Activated naive CD8-positive, alpha-beta T cell treated with anti-CD3 and anti-CD28 coated beads, Interleukin-2, amount 50 U/mL, for 24 hours (primary cell): ENCODE measurements at regions not wholly inside any gene's neighbourhood (a gene's known extent, or its start where the extent isn't known, plus 50 kb on each side); places are given as distances from the start of the nearest gene placed in this dataset.
"Not testable (repeated sequence)": the region's sequence is repeated elsewhere in the genome, so short reads cannot be mapped to it uniquely, and the experiment has no call there.

ENCODE experiments used
- ATAC-seq: fragments of 150-1000 bp; cut with Tn5 transposase; one replicate; pipeline ENCODE4 v1.10.0; 2021
- DNase-seq: peaks from one replicate; pipeline ENCODE4 v3.0.0; 2021
- H3K27ac Mint-ChIP-seq: one replicate; pipeline ENCODE4 v1.8.0; 2021; ENCODE audit warnings: mild to moderate bottlenecking, mixed read lengths
- H3K27me3 Mint-ChIP-seq: one replicate; pipeline ENCODE4 v1.8.0; 2021; ENCODE audit warnings: mixed read lengths
- H3K36me3 Mint-ChIP-seq: one replicate; pipeline ENCODE4 v1.8.0; 2021; ENCODE audit warnings: low read depth, mixed read lengths
- H3K4me1 Mint-ChIP-seq: one replicate; pipeline ENCODE4 v1.8.0; 2021; ENCODE audit warnings: mixed read lengths
- H3K4me3 Mint-ChIP-seq: one replicate; pipeline ENCODE4 v1.8.0; 2021; ENCODE audit warnings: mild to moderate bottlenecking, moderate library complexity, mixed read lengths
- H3K9me3 Mint-ChIP-seq: one replicate; pipeline ENCODE4 v1.8.0; 2021; ENCODE audit warnings: mixed read lengths

GRCh38 chr7:115822801-115823200, 207.8 kb downstream of the TFEC start:
- no peaks in the 10 kb centered on the region for H3K27me3 Mint-ChIP-seq

GRCh38 chr7:115822380-115822779, 208.2 kb downstream of the TFEC start:
- no peak for ATAC-seq
- H3K27ac Mint-ChIP-seq, result no peak overlapping the region
- H3K4me3 Mint-ChIP-seq, result no peak overlapping the region
- H3K9me3 Mint-ChIP-seq, result no peaks in the 10 kb centered on the region
- no peaks in the 10 kb centered on the region for H3K4me1 Mint-ChIP-seq
- no peaks in the 10 kb centered on the region for H3K36me3 Mint-ChIP-seq
- no peak for DNase-seq
- no peaks in the 10 kb centered on the region for H3K27me3 Mint-ChIP-seq

More at GRCh38 chr7:115822801-115823200, 207.8 kb downstream of the TFEC start:
- Mint-ChIP-seq H3K27ac (no peak overlapping the region), H3K4me3 (no peak overlapping the region), H3K36me3 (no peaks in the 10 kb centered on the region), H3K9me3 (no peaks in the 10 kb centered on the region), H3K4me1 (no peaks in the 10 kb centered on the region)
- DNase-seq (no peak), ATAC-seq (no peak)

GRCh38 chr7:115816318-115816974, 214.1 kb downstream of the TFEC start:
- no peak for ATAC-seq
- H3K4me3 Mint-ChIP-seq, result no peak overlapping the region
- H3K36me3 Mint-ChIP-seq, result no peaks in the 10 kb centered on the region
- H3K27me3 Mint-ChIP-seq, result no peaks in the 10 kb centered on the region
- H3K27ac Mint-ChIP-seq, result no peak overlapping the region
- H3K4me1 Mint-ChIP-seq, result no peaks in the 10 kb centered on the region
- DNase-seq, result no peak
- H3K9me3 Mint-ChIP-seq, result no peaks in the 10 kb centered on the region

GRCh38 chr7:115812794-115813193, 217.8 kb downstream of the TFEC start:
- DNase-seq, result no peak
- no peaks in the 10 kb centered on the region for H3K9me3 Mint-ChIP-seq
- no peaks in the 10 kb centered on the region for H3K27me3 Mint-ChIP-seq
- H3K4me3 Mint-ChIP-seq, result no peak overlapping the region
- ATAC-seq, result no peak
- no peak overlapping the region for H3K27ac Mint-ChIP-seq
- H3K4me1 Mint-ChIP-seq, result no peaks in the 10 kb centered on the region
- H3K36me3 Mint-ChIP-seq, result no peaks in the 10 kb centered on the region

- Mint-ChIP-seq H3K27me3 (peaks cover 2% of the 10 kb centered on the region), H3K4me1 (no peaks in the 10 kb centered on the region), H3K4me3 (no peak overlapping the region), H3K9me3 (no peaks in the 10 kb centered on the region), H3K36me3 (no peaks in the 10 kb centered on the region), H3K27ac (no peak overlapping the region)
- ATAC-seq (no peak), DNase-seq (no peak)
These were observed 225.1 kb downstream of the TFEC start for GRCh38 chr7:115805458-115805857.

- no peak for ATAC-seq
- Mint-ChIP-seq H3K4me3 (no peak overlapping the region), H3K9me3 (no peaks in the 10 kb centered on the region), H3K27me3 (peaks cover 5% of the 10 kb centered on the region), H3K27ac (no peak overlapping the region), H3K4me1 (no peaks in the 10 kb centered on the region), H3K36me3 (no peaks in the 10 kb centered on the region)
- DNase-seq, result no peak
These were observed 228.1 kb downstream of the TFEC start for GRCh38 chr7:115802415-115802814.

- peaks cover 5% of the 10 kb centered on the region for H3K27me3 Mint-ChIP-seq
- ATAC-seq, result no peak
- H3K36me3 Mint-ChIP-seq, result no peaks in the 10 kb centered on the region
- no peaks in the 10 kb centered on the region for H3K4me1 Mint-ChIP-seq
- no peak for DNase-seq
- H3K27ac Mint-ChIP-seq, result no peak overlapping the region
- no peaks in the 10 kb centered on the region for H3K9me3 Mint-ChIP-seq
- H3K4me3 Mint-ChIP-seq, result no peak overlapping the region
These were observed 231.1 kb downstream of the TFEC start for GRCh38 chr7:115799430-115799829.

- peaks cover 4% of the 10 kb centered on the region for H3K9me3 Mint-ChIP-seq
- H3K36me3 Mint-ChIP-seq, result no peaks in the 10 kb centered on the region
- ATAC-seq (no peak), DNase-seq (no peak)
- no peak overlapping the region for H3K4me3 Mint-ChIP-seq
- H3K27ac Mint-ChIP-seq, result no peak overlapping the region
- H3K27me3 Mint-ChIP-seq, result peaks cover 4% of the 10 kb centered on the region
- no peaks in the 10 kb centered on the region for H3K4me1 Mint-ChIP-seq
These were observed 236.4 kb downstream of the TFEC start for GRCh38 chr7:115793958-115794702.

- Mint-ChIP-seq H3K27me3 (peaks cover 1% of the 10 kb centered on the region), H3K9me3 (peaks cover 8% of the 10 kb centered on the region), H3K36me3 (no peaks in the 10 kb centered on the region), H3K4me1 (no peaks in the 10 kb centered on the region), H3K27ac (no peak overlapping the region), H3K4me3 (no peak overlapping the region)
- ATAC-seq (no peak), DNase-seq (no peak)
These were observed 240.7 kb downstream of the TFEC start for GRCh38 chr7:115789901-115790300.

- not testable (repeated sequence) for H3K27ac Mint-ChIP-seq, H3K36me3 Mint-ChIP-seq, H3K4me3 Mint-ChIP-seq, ATAC-seq, H3K9me3 Mint-ChIP-seq, H3K27me3 Mint-ChIP-seq, DNase-seq, H3K4me1 Mint-ChIP-seq
These were observed 241.1 kb downstream of the TFEC start for GRCh38 chr7:115789473-115789872.

GRCh38 chr7:115782696-115783490, 247.7 kb downstream of the TFEC start:
- Mint-ChIP-seq H3K27ac (no peak overlapping the region), H3K4me3 (no peak overlapping the region), H3K4me1 (no peaks in the 10 kb centered on the region), H3K9me3 (no peaks in the 10 kb centered on the region), H3K36me3 (no peaks in the 10 kb centered on the region), H3K27me3 (no peaks in the 10 kb centered on the region)
- DNase-seq (no peak), ATAC-seq (no peak)

GRCh38 chr7:115779561-115779960, 251.0 kb downstream of the TFEC start:
- Mint-ChIP-seq H3K9me3 (no peaks in the 10 kb centered on the region), H3K4me3 (no peak overlapping the region), H3K27me3 (no peaks in the 10 kb centered on the region), H3K27ac (no peak overlapping the region), H3K36me3 (no peaks in the 10 kb centered on the region), H3K4me1 (no peaks in the 10 kb centered on the region)
- DNase-seq (no peak), ATAC-seq (no peak)

- no peaks in the 10 kb centered on the region for H3K27me3 Mint-ChIP-seq
- no peaks in the 10 kb centered on the region for H3K36me3 Mint-ChIP-seq
- H3K9me3 Mint-ChIP-seq, result no peaks in the 10 kb centered on the region
- ATAC-seq (no peak), DNase-seq (no peak)
- no peak overlapping the region for H3K4me3 Mint-ChIP-seq
- H3K27ac Mint-ChIP-seq, result no peak overlapping the region
- H3K4me1 Mint-ChIP-seq, result no peaks in the 10 kb centered on the region
These were observed 254.6 kb downstream of the TFEC start for GRCh38 chr7:115775981-115776380.

- Mint-ChIP-seq H3K27me3 (no peaks in the 10 kb centered on the region), H3K9me3 (peaks cover 2% of the 10 kb centered on the region), H3K4me1 (no peaks in the 10 kb centered on the region), H3K36me3 (no peaks in the 10 kb centered on the region), H3K4me3 (no peak overlapping the region), H3K27ac (no peak overlapping the region)
- no peak for ATAC-seq
- no peak for DNase-seq
These were observed 267.2 kb downstream of the TFEC start for GRCh38 chr7:115763347-115763746.

GRCh38 chr7:115758025-115758424, 272.5 kb downstream of the TFEC start:
- Mint-ChIP-seq H3K9me3 (peaks cover 6% of the 10 kb centered on the region), H3K27me3 (no peaks in the 10 kb centered on the region), H3K4me1 (no peaks in the 10 kb centered on the region), H3K27ac (no peak overlapping the region), H3K4me3 (no peak overlapping the region), H3K36me3 (no peaks in the 10 kb centered on the region)
- DNase-seq, result no peak
- ATAC-seq, result no peak
